ENCODE measurements at regions not wholly inside any gene's neighbourhood (a gene's known extent, or its start where the extent isn't known, plus 50 kb on each side); places are given as distances from the start of the nearest gene placed in this dataset.

DNA sequence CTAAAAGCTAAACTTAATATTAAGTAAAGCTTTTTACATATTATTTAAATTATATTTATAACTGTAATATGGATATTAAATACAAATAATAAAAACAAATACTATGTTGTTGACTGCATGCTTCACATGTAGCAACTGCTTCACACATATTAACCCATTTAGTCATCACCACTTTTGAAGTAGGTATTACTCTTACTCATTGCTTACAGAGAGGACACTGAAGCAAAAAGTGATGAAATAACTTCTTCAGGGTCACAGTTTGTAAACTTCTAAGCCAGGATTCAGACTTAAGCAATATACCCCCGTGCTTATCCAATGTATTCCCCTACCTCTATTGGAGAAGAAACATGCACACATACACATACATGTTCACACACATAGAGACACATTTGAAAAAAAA lies 166.6 kb downstream of the DKK2 start:
- Histone ChIP-seq H3K9me3 (replicated peaks; ENCODE audit: control insufficient read depth, insufficient read depth, low read length) (no peaks in the 10 kb centered on the region), H3K79me2 (ENCODE audit: control insufficient read depth, insufficient read depth, low read length) (no peaks in the 10 kb centered on the region), H3K27me3 (replicated peaks in 1 of 2; ENCODE audit: control insufficient read depth in 2 of 2, insufficient read depth in 2 of 2, low read length in 1 of 2) (no peaks in the 10 kb centered on the region), H3K4me1 (ENCODE audit: control insufficient read depth, insufficient read depth, low read length) (no peaks in the 10 kb centered on the region), H3K4me2 (ENCODE audit: control insufficient read depth, insufficient read depth) (no peak overlapping the region), H3K27ac (ENCODE audit: control insufficient read depth, insufficient read depth) (no peak overlapping the region), H4K20me1 (ENCODE audit: control insufficient read depth, insufficient read depth) (no peaks in the 10 kb centered on the region), H3K9ac (ENCODE audit: control insufficient read depth, insufficient read depth, low read length) (no peak overlapping the region), H3K36me3 (ENCODE audit: control insufficient read depth in 2 of 2, insufficient read depth in 2 of 2, low read length in 1 of 2) (no peaks in the 10 kb centered on the region), H2AFZ (ENCODE audit: control insufficient read depth, low read depth, low read length) (no peak overlapping the region), H3K4me3 (no peak overlapping the region)
- intact Hi-C loops (cut with micrococcal nuclease; ENCODE audit: unreplicated experiment) (no loop called here), in situ Hi-C loops (cut with MboI) (no loop called here)
- ATAC-seq (no peak), FAIRE-seq (no peak), DNase-seq (ENCODE audit: low read depth, low spot score) (no peak)
- POLR2A ChIA-PET, result no interaction called here
- RAD21 ChIA-PET (ENCODE audit: unreplicated experiment), result no interaction called here
- 0% methylated on average over 1 of the region's 1 CpG for WGBS (ENCODE audit: insufficient coverage, insufficient replicate concordance, low lambda C conversion rate, missing lambda C conversion rate)
- SMC1A ChIA-PET (ENCODE audit: uncharacterized antibody, unreplicated experiment), result no interaction called here
- BruUV-seq (replicated peaks), result no TSS peak
- CTCF ChIA-PET, result interaction anchor here (1.2 kb wide), 1 partner anchor 11 kb away, joined by 3 read pairs; no protein-coding TSS in a partner anchor
- TF ChIP-seq SREBF2 (IDR thresholded peaks at IDR 0.05; ENCODE audit: low read length) (no peak), KAT2A (conservative IDR thresholded peaks at IDR 0.05; ENCODE audit: control insufficient read depth, low read depth, low read length) (no peak), ELK1 (IDR thresholded peaks at IDR 0.05; ENCODE audit: low read depth, low read length) (no peak), ZBED1 (IDR thresholded peaks at IDR 0.05; ENCODE audit: borderline replicate concordance) (no peak), PML (IDR thresholded peaks at IDR 0.05; ENCODE audit: low read length) (no peak), GABPA (IDR thresholded peaks at IDR 0.05; ENCODE audit: low read depth) (no peak), SUZ12 (IDR thresholded peaks at IDR 0.05; ENCODE audit: unreplicated experiment) (no peak), LARP7 (IDR thresholded peaks at IDR 0.05) (no peak), CREM (IDR thresholded peaks at IDR 0.05; ENCODE audit: low read depth) (no peak), KDM1A (IDR thresholded peaks at IDR 0.05; ENCODE audit: borderline replicate concordance) (no peak), NRF1 (conservative IDR thresholded peaks at IDR 0.05; ENCODE audit: low read depth, low read length) (no peak), NR2C2 (IDR thresholded peaks at IDR 0.05; ENCODE audit: borderline replicate concordance, control insufficient read depth, insufficient read length, low read depth) (no peak), GATAD2B (conservative IDR thresholded peaks at IDR 0.05; ENCODE audit: low read depth) (no peak), HDAC2 (IDR thresholded peaks at IDR 0.05) (no peak), CHD2 (IDR thresholded peaks at IDR 0.05; ENCODE audit: borderline replicate concordance, low read depth, low read length) (no peak)
- TF ChIP-seq, protein P1, sequence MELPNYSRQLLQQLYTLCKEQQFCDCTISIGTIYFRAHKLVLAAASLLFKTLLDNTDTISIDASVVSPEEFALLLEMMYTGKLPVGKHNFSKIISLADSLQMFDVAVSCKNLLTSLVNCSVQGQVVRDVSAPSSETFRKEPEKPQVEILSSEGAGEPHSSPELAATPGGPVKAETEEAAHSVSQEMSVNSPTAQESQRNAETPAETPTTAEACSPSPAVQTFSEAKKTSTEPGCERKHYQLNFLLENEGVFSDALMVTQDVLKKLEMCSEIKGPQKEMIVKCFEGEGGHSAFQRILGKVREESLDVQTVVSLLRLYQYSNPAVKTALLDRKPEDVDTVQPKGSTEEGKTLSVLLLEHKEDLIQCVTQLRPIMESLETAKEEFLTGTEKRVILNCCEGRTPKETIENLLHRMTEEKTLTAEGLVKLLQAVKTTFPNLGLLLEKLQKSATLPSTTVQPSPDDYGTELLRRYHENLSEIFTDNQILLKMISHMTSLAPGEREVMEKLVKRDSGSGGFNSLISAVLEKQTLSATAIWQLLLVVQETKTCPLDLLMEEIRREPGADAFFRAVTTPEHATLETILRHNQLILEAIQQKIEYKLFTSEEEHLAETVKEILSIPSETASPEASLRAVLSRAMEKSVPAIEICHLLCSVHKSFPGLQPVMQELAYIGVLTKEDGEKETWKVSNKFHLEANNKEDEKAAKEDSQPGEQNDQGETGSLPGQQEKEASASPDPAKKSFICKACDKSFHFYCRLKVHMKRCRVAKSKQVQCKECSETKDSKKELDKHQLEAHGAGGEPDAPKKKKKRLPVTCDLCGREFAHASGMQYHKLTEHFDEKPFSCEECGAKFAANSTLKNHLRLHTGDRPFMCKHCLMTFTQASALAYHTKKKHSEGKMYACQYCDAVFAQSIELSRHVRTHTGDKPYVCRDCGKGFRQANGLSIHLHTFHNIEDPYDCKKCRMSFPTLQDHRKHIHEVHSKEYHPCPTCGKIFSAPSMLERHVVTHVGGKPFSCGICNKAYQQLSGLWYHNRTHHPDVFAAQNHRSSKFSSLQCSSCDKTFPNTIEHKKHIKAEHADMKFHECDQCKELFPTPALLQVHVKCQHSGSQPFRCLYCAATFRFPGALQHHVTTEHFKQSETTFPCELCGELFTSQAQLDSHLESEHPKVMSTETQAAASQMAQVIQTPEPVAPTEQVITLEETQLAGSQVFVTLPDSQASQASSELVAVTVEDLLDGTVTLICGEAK (IDR thresholded peaks at IDR 0.05; ENCODE audit: borderline replicate concordance), result no peak
- TF ChIP-seq, protein P2, sequence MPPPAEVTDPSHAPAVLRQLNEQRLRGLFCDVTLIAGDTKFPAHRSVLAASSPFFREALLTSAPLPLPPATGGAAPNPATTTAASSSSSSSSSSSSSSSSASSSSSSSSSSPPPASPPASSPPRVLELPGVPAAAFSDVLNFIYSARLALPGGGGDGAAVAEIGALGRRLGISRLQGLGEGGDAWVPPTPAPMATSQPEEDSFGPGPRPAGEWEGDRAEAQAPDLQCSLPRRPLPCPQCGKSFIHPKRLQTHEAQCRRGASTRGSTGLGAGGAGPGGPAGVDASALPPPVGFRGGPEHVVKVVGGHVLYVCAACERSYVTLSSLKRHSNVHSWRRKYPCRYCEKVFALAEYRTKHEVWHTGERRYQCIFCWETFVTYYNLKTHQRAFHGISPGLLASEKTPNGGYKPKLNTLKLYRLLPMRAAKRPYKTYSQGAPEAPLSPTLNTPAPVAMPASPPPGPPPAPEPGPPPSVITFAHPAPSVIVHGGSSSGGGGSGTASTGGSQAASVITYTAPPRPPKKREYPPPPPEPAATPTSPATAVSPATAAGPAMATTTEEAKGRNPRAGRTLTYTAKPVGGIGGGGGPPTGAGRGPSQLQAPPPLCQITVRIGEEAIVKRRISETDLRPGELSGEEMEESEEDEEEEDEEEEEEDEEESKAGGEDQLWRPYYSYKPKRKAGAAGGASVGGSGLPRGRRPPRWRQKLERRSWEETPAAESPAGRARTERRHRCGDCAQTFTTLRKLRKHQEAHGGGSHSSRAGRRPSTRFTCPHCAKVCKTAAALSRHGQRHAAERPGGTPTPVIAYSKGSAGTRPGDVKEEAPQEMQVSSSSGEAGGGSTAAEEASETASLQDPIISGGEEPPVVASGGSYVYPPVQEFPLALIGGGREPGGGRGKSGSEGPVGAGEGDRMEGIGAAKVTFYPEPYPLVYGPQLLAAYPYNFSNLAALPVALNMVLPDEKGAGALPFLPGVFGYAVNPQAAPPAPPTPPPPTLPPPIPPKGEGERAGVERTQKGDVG (CRISPR knock-in tag; IDR thresholded peaks at IDR 0.05), result no peak
- TF ChIP-seq, protein P3, sequence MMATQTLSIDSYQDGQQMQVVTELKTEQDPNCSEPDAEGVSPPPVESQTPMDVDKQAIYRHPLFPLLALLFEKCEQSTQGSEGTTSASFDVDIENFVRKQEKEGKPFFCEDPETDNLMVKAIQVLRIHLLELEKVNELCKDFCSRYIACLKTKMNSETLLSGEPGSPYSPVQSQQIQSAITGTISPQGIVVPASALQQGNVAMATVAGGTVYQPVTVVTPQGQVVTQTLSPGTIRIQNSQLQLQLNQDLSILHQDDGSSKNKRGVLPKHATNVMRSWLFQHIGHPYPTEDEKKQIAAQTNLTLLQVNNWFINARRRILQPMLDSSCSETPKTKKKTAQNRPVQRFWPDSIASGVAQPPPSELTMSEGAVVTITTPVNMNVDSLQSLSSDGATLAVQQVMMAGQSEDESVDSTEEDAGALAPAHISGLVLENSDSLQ (IDR thresholded peaks at IDR 0.05), result no peak
